ENCODE measurements at regions not wholly inside any gene's neighbourhood (a gene's known extent, or its start where the extent isn't known, plus 50 kb on each side); places are given as distances from the start of the nearest gene placed in this dataset.
"Not testable (repeated sequence)": the region's sequence is repeated elsewhere in the genome, so short reads cannot be mapped to it uniquely, and the experiment has no call there.

GRCh38 chr4:72875545-72875944, 194.0 kb downstream of the COX18 start:
- no peak overlapping the region for H3K27ac Mint-ChIP-seq
- H3K36me3 Mint-ChIP-seq, result no peaks in the 10 kb centered on the region
- peaks cover 0 to 5% (median 4%) of the 10 kb centered on the region in 3 donors for H3K9me3 Mint-ChIP-seq
- no peak overlapping the region for H3K4me3 Mint-ChIP-seq
- H3K4me1 Mint-ChIP-seq, result no peaks in the 10 kb centered on the region
- H3K27me3 Mint-ChIP-seq, result peaks cover 1% of the 10 kb centered on the region

- Mint-ChIP-seq H3K36me3 (no peaks in the 10 kb centered on the region), H3K9me3 (peaks cover 2 to 4% (median 4%) of the 10 kb centered on the region in 3 donors), H3K4me1 (no peaks in the 10 kb centered on the region), H3K27me3 (peaks cover 1% of the 10 kb centered on the region), H3K27ac (no peak overlapping the region), H3K4me3 (no peak overlapping the region)
Observed at GRCh38 chr4:72875138-72875537, 194.4 kb downstream of the COX18 start.

- H3K4me1 Mint-ChIP-seq, result no peaks in the 10 kb centered on the region
- H3K27ac Mint-ChIP-seq, result no peak overlapping the region
- H3K4me3 Mint-ChIP-seq, result no peak overlapping the region
- no peaks in the 10 kb centered on the region for H3K27me3 Mint-ChIP-seq
- H3K9me3 Mint-ChIP-seq, result peaks cover 0 to 6% (median 2%) of the 10 kb centered on the region in 3 donors
- H3K36me3 Mint-ChIP-seq, result no peaks in the 10 kb centered on the region
Observed at GRCh38 chr4:72864898-72865297, 204.6 kb downstream of the COX18 start.

- not testable (repeated sequence) for H3K27me3 Mint-ChIP-seq, H3K4me1 Mint-ChIP-seq, H3K9me3 Mint-ChIP-seq, H3K36me3 Mint-ChIP-seq, H3K4me3 Mint-ChIP-seq, H3K27ac Mint-ChIP-seq
Observed at GRCh38 chr4:72864277-72864676, 205.2 kb downstream of the COX18 start.

- Mint-ChIP-seq H3K4me1 (no peaks in the 10 kb centered on the region), H3K27ac (no peak overlapping the region), H3K27me3 (no peaks in the 10 kb centered on the region), H3K4me3 (no peak overlapping the region), H3K9me3 (peaks cover 0 to 1% (median 0%) of the 10 kb centered on the region in 3 donors), H3K36me3 (no peaks in the 10 kb centered on the region)
Observed at GRCh38 chr4:72860766-72861165, 208.8 kb downstream of the COX18 start.

- H3K27me3 Mint-ChIP-seq, result no peaks in the 10 kb centered on the region
- no peak overlapping the region for H3K27ac Mint-ChIP-seq
- H3K4me1 Mint-ChIP-seq, result no peaks in the 10 kb centered on the region
- no peaks in the 10 kb centered on the region for H3K36me3 Mint-ChIP-seq
- no peak overlapping the region for H3K4me3 Mint-ChIP-seq
- no peaks in the 10 kb centered on the region for H3K9me3 Mint-ChIP-seq
Observed at GRCh38 chr4:72858328-72858727, 211.2 kb downstream of the COX18 start.

GRCh38 chr4:72857787-72858186, 211.7 kb downstream of the COX18 start:
- H3K4me3 Mint-ChIP-seq, result no peak overlapping the region

GRCh38 chr4:72857216-72857615, 212.3 kb downstream of the COX18 start:
- H3K36me3 Mint-ChIP-seq, result no peaks in the 10 kb centered on the region
- no peaks in the 10 kb centered on the region for H3K9me3 Mint-ChIP-seq
- no peak overlapping the region for H3K4me3 Mint-ChIP-seq
- H3K27me3 Mint-ChIP-seq, result no peaks in the 10 kb centered on the region
- no peaks in the 10 kb centered on the region for H3K4me1 Mint-ChIP-seq
- H3K27ac Mint-ChIP-seq, result no peak overlapping the region

More at GRCh38 chr4:72857787-72858186, 211.7 kb downstream of the COX18 start:
- Mint-ChIP-seq H3K4me1 (no peaks in the 10 kb centered on the region), H3K36me3 (no peaks in the 10 kb centered on the region), H3K9me3 (no peaks in the 10 kb centered on the region), H3K27ac (no peak overlapping the region), H3K27me3 (no peaks in the 10 kb centered on the region)

- H3K4me3 Mint-ChIP-seq, result peak overlapping the region in 2 of 4 donors; percentile 22 to 26
- no peak overlapping the region for H3K27ac Mint-ChIP-seq
- peaks cover 2 to 5% (median 4%) of the 10 kb centered on the region in 3 donors for H3K4me1 Mint-ChIP-seq
- peaks cover 2% of the 10 kb centered on the region for H3K27me3 Mint-ChIP-seq
- H3K9me3 Mint-ChIP-seq, result peaks cover 0 to 5% (median 2%) of the 10 kb centered on the region in 3 donors
- H3K36me3 Mint-ChIP-seq, result no peaks in the 10 kb centered on the region
Observed at GRCh38 chr4:72846280-72847111, 223.0 kb downstream of the COX18 start.

GRCh38 chr4:72843466-72843865, 226.1 kb downstream of the COX18 start:
- Mint-ChIP-seq H3K27me3 (peaks cover 2% of the 10 kb centered on the region), H3K36me3 (no peaks in the 10 kb centered on the region), H3K4me1 (peaks cover 1 to 5% (median 2%) of the 10 kb centered on the region in 3 donors), H3K4me3 (no peak overlapping the region), H3K9me3 (peaks cover 0 to 3% (median 2%) of the 10 kb centered on the region in 3 donors), H3K27ac (no peak overlapping the region)

GRCh38 chr4:72842323-72842722, 227.2 kb downstream of the COX18 start:
- Mint-ChIP-seq H3K4me3 (no peak overlapping the region), H3K27me3 (no peaks in the 10 kb centered on the region), H3K36me3 (no peaks in the 10 kb centered on the region), H3K9me3 (peaks cover 0 to 5% (median 3%) of the 10 kb centered on the region in 3 donors), H3K27ac (no peak overlapping the region), H3K4me1 (peaks cover 0 to 5% (median 1%) of the 10 kb centered on the region in 3 donors)

- not testable (repeated sequence) for H3K4me1 Mint-ChIP-seq, H3K27me3 Mint-ChIP-seq, H3K27ac Mint-ChIP-seq, H3K9me3 Mint-ChIP-seq, H3K36me3 Mint-ChIP-seq, H3K4me3 Mint-ChIP-seq
Observed at GRCh38 chr4:72840166-72840565, 229.3 kb downstream of the COX18 start.

- Mint-ChIP-seq H3K9me3 (peaks cover 0 to 12% (median 0%) of the 10 kb centered on the region in 3 donors), H3K27ac (no peak overlapping the region), H3K4me3 (no peak overlapping the region), H3K4me1 (no peaks in the 10 kb centered on the region), H3K27me3 (no peaks in the 10 kb centered on the region), H3K36me3 (peaks cover 2% of the 10 kb centered on the region)
Observed at GRCh38 chr4:72828864-72829263, 240.7 kb downstream of the COX18 start.

- no peak overlapping the region for H3K27ac Mint-ChIP-seq
- H3K36me3 Mint-ChIP-seq, result peaks cover 2% of the 10 kb centered on the region
- H3K4me1 Mint-ChIP-seq, result no peaks in the 10 kb centered on the region
- no peaks in the 10 kb centered on the region for H3K27me3 Mint-ChIP-seq
- H3K4me3 Mint-ChIP-seq, result no peak overlapping the region
- peaks cover 0 to 9% (median 0%) of the 10 kb centered on the region in 3 donors for H3K9me3 Mint-ChIP-seq
Observed at GRCh38 chr4:72827968-72828367, 241.5 kb downstream of the COX18 start.

- Mint-ChIP-seq H3K4me1 (no peaks in the 10 kb centered on the region), H3K36me3 (peaks cover 2% of the 10 kb centered on the region), H3K9me3 (peaks cover 0 to 2% (median 0%) of the 10 kb centered on the region in 3 donors), H3K27me3 (no peaks in the 10 kb centered on the region), H3K27ac (no peak overlapping the region), H3K4me3 (no peak overlapping the region)
Observed at GRCh38 chr4:72820107-72820506, 249.4 kb downstream of the COX18 start.

- H3K4me1 Mint-ChIP-seq, result no peaks in the 10 kb centered on the region
- H3K9me3 Mint-ChIP-seq, result no peaks in the 10 kb centered on the region
- H3K36me3 Mint-ChIP-seq, result no peaks in the 10 kb centered on the region
- no peak overlapping the region for H3K4me3 Mint-ChIP-seq
- no peak overlapping the region for H3K27ac Mint-ChIP-seq
- no peaks in the 10 kb centered on the region for H3K27me3 Mint-ChIP-seq
Observed at GRCh38 chr4:72817012-72817411, 248.0 kb upstream of the ADAMTS3 start.
